Right atrium auricular region (tissue), 2 donors: ENCODE measurements at regions not wholly inside any gene's neighbourhood (a gene's known extent, or its start where the extent isn't known, plus 50 kb on each side); places are given as distances from the start of the nearest gene placed in this dataset.

Source experiments
- DNase-seq: peaks from one replicate; pipeline ENCODE4 v3.0.0-alpha.2; 2019; ENCODE audit warnings: low spot score
- H3K27ac ChIP-seq, 2 donors: fragments of 200-600 bp; sonication (generic); 1 replicate in 1 of 2; 2 replicates in 1 of 2; pipeline ENCODE4 v1.5.1; 2016 to 2019
- H3K27me3 ChIP-seq, 2 donors: fragments of 200-600 bp; sonication (generic); one replicate each; pipeline versions ENCODE4 v1.5.1 to v1.6.0; 2017 to 2019
- H3K36me3 ChIP-seq: fragments of 200-600 bp; sonication (generic); one replicate; pipeline ENCODE4 v1.5.1; 2016
- H3K4me1 ChIP-seq, 2 donors: fragments of 200-600 bp; sonication (generic); one replicate each; pipeline versions ENCODE4 v1.5.1 to v1.6.0; 2017 to 2019
- H3K4me3 ChIP-seq, 2 donors: fragments of 200-600 bp; sonication (generic); 1 replicate in 1 of 2; 2 replicates in 1 of 2; pipeline ENCODE4 v1.5.1; 2017 to 2019; ENCODE audit warnings: mild to moderate bottlenecking in 1 of 2, moderate library complexity in 1 of 2
- H3K9me3 ChIP-seq, 2 donors: fragments of 200-600 bp; sonication (generic); one replicate each; pipeline ENCODE4 v1.5.1; 2019
- CTCF ChIP-seq, 2 donors: fragments of 200-600 bp; sonication (generic); IDR thresholded peaks; one replicate each; pipeline ENCODE4 v1.5.1; 2019; ENCODE audit warnings: antibody characterized with exemption in 2 of 2

- Histone ChIP-seq H3K27me3 (no peaks in the 10 kb centered on the region), H3K9me3 (no peaks in the 10 kb centered on the region), H3K36me3 (no peaks in the 10 kb centered on the region), H3K4me1 (peaks cover 0 to 12% of the 10 kb centered on the region in 2 donors), H3K4me3 (no peak overlapping the region), H3K27ac (no peak overlapping the region)
- TF ChIP-seq CTCF (IDR thresholded peaks at IDR 0.05): no peak
- no peak for DNase-seq
Observed at GRCh38 chr1:98130408-98130807, 209.6 kb upstream of the DPYD start.

- Histone ChIP-seq H3K36me3 (no peaks in the 10 kb centered on the region), H3K4me1 (peaks cover 0 to 12% of the 10 kb centered on the region in 2 donors)
- no peak for DNase-seq
Observed at GRCh38 chr1:98129491-98129890, 208.7 kb upstream of the DPYD start.

GRCh38 chr1:98126740-98127139, 205.9 kb upstream of the DPYD start:
- DNase-seq: no peak
- no peak for TF ChIP-seq CTCF (IDR thresholded peaks at IDR 0.05)
- Histone ChIP-seq H3K4me3 (no peak overlapping the region), H3K27ac (no peak overlapping the region), H3K9me3 (no peaks in the 10 kb centered on the region), H3K4me1 (no peaks in the 10 kb centered on the region), H3K36me3 (no peaks in the 10 kb centered on the region), H3K27me3 (no peaks in the 10 kb centered on the region)

More at GRCh38 chr1:98129491-98129890, 208.7 kb upstream of the DPYD start:
- H3K27me3 ChIP-seq: no peaks in the 10 kb centered on the region
- H3K4me3 ChIP-seq: no peak overlapping the region
- no peaks in the 10 kb centered on the region for H3K9me3 ChIP-seq
- H3K27ac ChIP-seq: no peak overlapping the region
- no peak for TF ChIP-seq CTCF (IDR thresholded peaks at IDR 0.05)

- Histone ChIP-seq H3K36me3 (no peaks in the 10 kb centered on the region), H3K27ac (no peak overlapping the region), H3K4me3 (no peak overlapping the region), H3K27me3 (no peaks in the 10 kb centered on the region), H3K9me3 (no peaks in the 10 kb centered on the region), H3K4me1 (no peaks in the 10 kb centered on the region)
- DNase-seq: no peak
- no peak for TF ChIP-seq CTCF (IDR thresholded peaks at IDR 0.05)
Observed at GRCh38 chr1:98121646-98122045, 200.8 kb upstream of the DPYD start.

GRCh38 chr1:98119796-98120195, 199.0 kb upstream of the DPYD start:
- no peak overlapping the region for H3K27ac ChIP-seq
- no peaks in the 10 kb centered on the region for H3K36me3 ChIP-seq
- no peak overlapping the region for H3K4me3 ChIP-seq
- H3K4me1 ChIP-seq: no peaks in the 10 kb centered on the region
- DNase-seq: no peak
- TF ChIP-seq CTCF (IDR thresholded peaks at IDR 0.05): no peak
- no peaks in the 10 kb centered on the region for H3K9me3 ChIP-seq
- H3K27me3 ChIP-seq: no peaks in the 10 kb centered on the region

- no peaks in the 10 kb centered on the region for H3K4me1 ChIP-seq
- TF ChIP-seq CTCF (IDR thresholded peaks at IDR 0.05): no peak
- no peak overlapping the region for H3K27ac ChIP-seq
- DNase-seq: no peak
- no peaks in the 10 kb centered on the region for H3K36me3 ChIP-seq
- H3K27me3 ChIP-seq: no peaks in the 10 kb centered on the region
- no peak overlapping the region for H3K4me3 ChIP-seq
- no peaks in the 10 kb centered on the region for H3K9me3 ChIP-seq
Observed at GRCh38 chr1:98113811-98114210, 193.0 kb upstream of the DPYD start.
